H1 (cell line): ENCODE measurements at regions not wholly inside any gene's neighbourhood (a gene's known extent, or its start where the extent isn't known, plus 50 kb on each side); places are given as distances from the start of the nearest gene placed in this dataset.
A peak's percentile ranks its signal among the peaks of the same experiment; 100 is the strongest.

Source experiments
- CTCF ChIA-PET: fragments of 300-600 bp; sonication (Branson Sonifier 250); formaldehyde crosslinking; loops from one replicate; lab custom pipeline; 2021; ENCODE audit not compliant: partially characterized antibody; lab: Charles Lee
- POLR2A ChIA-PET: fragments of 300-600 bp; sonication (Branson Sonifier 250); formaldehyde crosslinking; loops from one replicate; lab custom pipeline; 2021; ENCODE audit warnings: inconsistent platforms; ENCODE audit not compliant: partially characterized antibody; lab: Charles Lee
- DNase-seq, 2 experiments: peaks; one replicate each; pipeline versions ENCODE4 v3.0.0 to v3.0.0-alpha.2; 2010 to 2022; ENCODE audit warnings: low spot score in 2 of 2, low read depth in 1 of 2, mixed read lengths in 1 of 2
- FAIRE-seq: peaks from 2 replicates; lab custom pipeline; 2011; peaks lifted over from hg19 to GRCh38; lab: Jason Lieb, UNC
- H2AFZ ChIP-seq: 2 replicates; pipeline ENCODE4 v1.8.1; 2012; ENCODE audit warnings: low read length, inconsistent platforms
- H2AK5ac ChIP-seq: 2 replicates; pipeline ENCODE4 v1.6.1; 2013; ENCODE audit warnings: low read depth, low read length
- H2BK120ac ChIP-seq: replicated peaks from 2 replicates; pipeline ENCODE3; 2013; ENCODE audit warnings: low read depth, low read length, inconsistent platforms
- H2BK12ac ChIP-seq: 2 replicates; pipeline ENCODE4 v1.6.1; 2013; ENCODE audit warnings: low read depth, low read length
- H2BK15ac ChIP-seq: 2 replicates; pipeline ENCODE4 v1.6.1; 2013; ENCODE audit warnings: low read length
- H2BK20ac ChIP-seq: 2 replicates; pipeline ENCODE4 v1.6.1; 2013; ENCODE audit warnings: low read length
- H2BK5ac ChIP-seq: 2 replicates; pipeline ENCODE4 v1.6.1; 2013; ENCODE audit warnings: low read depth, low read length
- H3K14ac ChIP-seq: 2 replicates; pipeline ENCODE4 v1.6.1; 2013; ENCODE audit warnings: inconsistent platforms; ENCODE audit not compliant: insufficient read length
- H3K18ac ChIP-seq: 2 replicates; pipeline ENCODE4 v1.6.1; 2013; ENCODE audit warnings: low read length; ENCODE audit errors: extremely low read depth
- H3K23ac ChIP-seq: 2 replicates; pipeline ENCODE4 v1.6.1; 2013; ENCODE audit warnings: inconsistent platforms; ENCODE audit not compliant: insufficient read length
- H3K23me2 ChIP-seq: 2 replicates; pipeline ENCODE4 v1.6.1; 2013; ENCODE audit warnings: low read depth, low read length
- H3K27ac ChIP-seq: 2 replicates; pipeline ENCODE4 v1.6.1; 2011; ENCODE audit warnings: low read depth, low read length, inconsistent platforms
- H3K27me3 ChIP-seq, 4 experiments: replicated peaks in 1 of 4; 1 replicate in 1 of 4; 2 replicates in 3 of 4; pipeline versions ENCODE4 v1.6.1 to v1.8.1; 2011 to 2013; ENCODE audit warnings: low read length in 3 of 4, mild to moderate bottlenecking in 3 of 4, inconsistent platforms in 2 of 4, mixed read lengths in 2 of 4, moderate library complexity in 1 of 4; ENCODE audit not compliant: control insufficient read depth in 3 of 4, insufficient read depth in 3 of 4; ENCODE audit errors: extremely low read depth in 1 of 4
- H3K36me3 ChIP-seq, 4 experiments: 2 replicates each; pipeline versions ENCODE4 v1.6.1 to v1.8.1; 2011 to 2013; ENCODE audit warnings: mild to moderate bottlenecking in 4 of 4, low read length in 3 of 4, moderate library complexity in 2 of 4, control low read depth in 1 of 4, inconsistent platforms in 1 of 4; ENCODE audit not compliant: insufficient read depth in 4 of 4, control insufficient read depth in 2 of 4
- H3K4ac ChIP-seq: replicated peaks from 2 replicates; pipeline ENCODE3; 2013; ENCODE audit warnings: low read length, low read depth, mixed read lengths, inconsistent platforms; ENCODE audit not compliant: insufficient read length
- H3K4me1 ChIP-seq, 4 experiments: replicated peaks in 1 of 4; 1 replicate in 1 of 4; 2 replicates in 3 of 4; pipeline versions ENCODE4 v1.6.1 to v1.8.1; 2011 to 2013; ENCODE audit warnings: low read length in 3 of 4, inconsistent platforms in 2 of 4, mixed read lengths in 1 of 4; ENCODE audit not compliant: insufficient read depth in 4 of 4, control insufficient read depth in 3 of 4
- H3K4me2 ChIP-seq, 2 experiments: 2 replicates each; pipeline versions ENCODE4 v1.6.1 to v1.8.1; 2011 to 2013; ENCODE audit warnings: low read depth in 2 of 2, low read length in 2 of 2, control low read depth in 1 of 2, inconsistent platforms in 1 of 2, mild to moderate bottlenecking in 1 of 2; ENCODE audit not compliant: insufficient read depth in 1 of 2
- H3K4me3 ChIP-seq, 4 experiments: fragments of 200-600, 300-600 bp in 1 of 4; sonication (generic), shearing (Covaris generic), sonication (Bioruptor Twin) in 1 of 4; 2 replicates each; pipeline versions ENCODE4 v1.5.1 to v1.8.1; 2011 to 2016; ENCODE audit warnings: low read length in 4 of 4, low read depth in 3 of 4, control low read depth in 2 of 4, inconsistent platforms in 2 of 4, mild to moderate bottlenecking in 2 of 4, mixed read lengths in 1 of 4, moderate library complexity in 1 of 4; ENCODE audit not compliant: insufficient read depth in 2 of 4; ENCODE audit errors: extremely low read depth in 1 of 4
- H3K56ac ChIP-seq: replicated peaks from 2 replicates; pipeline ENCODE3; 2013; ENCODE audit warnings: low read depth, mild to moderate bottlenecking, mixed read lengths, low read length, inconsistent platforms; ENCODE audit not compliant: insufficient read length
- H3K79me1 ChIP-seq: 2 replicates; pipeline ENCODE4 v1.6.1; 2013; ENCODE audit warnings: low read depth, low read length, control low read depth
- H3K79me2 ChIP-seq, 2 experiments: 2 replicates each; pipeline versions ENCODE4 v1.6.1 to v1.8.1; 2012 to 2013; ENCODE audit warnings: low read length in 2 of 2, mild to moderate bottlenecking in 2 of 2, inconsistent platforms in 1 of 2; ENCODE audit not compliant: insufficient read depth in 2 of 2, control insufficient read depth in 1 of 2
- H3K9ac ChIP-seq, 4 experiments: replicated peaks in 1 of 4; 1 replicate in 1 of 4; 2 replicates in 3 of 4; pipeline versions ENCODE4 v1.6.1 to v1.8.1; 2011 to 2013; ENCODE audit warnings: low read depth in 3 of 4, low read length in 3 of 4, control low read depth in 2 of 4, mild to moderate bottlenecking in 2 of 4, moderate library complexity in 2 of 4, inconsistent platforms in 1 of 4; ENCODE audit errors: extremely low read depth in 1 of 4
- H3K9me3 ChIP-seq, 2 experiments: 2 replicates each; pipeline versions ENCODE4 v1.6.1 to v1.8.1; 2012 to 2013; ENCODE audit warnings: mild to moderate bottlenecking in 2 of 2, moderate library complexity in 2 of 2, control low read depth in 1 of 2, inconsistent platforms in 1 of 2, low read depth in 1 of 2, low read length in 1 of 2, mixed read lengths in 1 of 2; ENCODE audit not compliant: insufficient read depth in 2 of 2
- H4K20me1 ChIP-seq, 2 experiments: replicated peaks in 1 of 2; 2 replicates each; pipeline versions ENCODE3 to v1.8.1; 2011 to 2013; ENCODE audit warnings: inconsistent platforms in 2 of 2, low read length in 2 of 2, mild to moderate bottlenecking in 1 of 2; ENCODE audit not compliant: insufficient read depth in 2 of 2, control insufficient read depth in 1 of 2
- H4K5ac ChIP-seq: 2 replicates; pipeline ENCODE4 v1.6.1; 2013; ENCODE audit warnings: low read length, low read depth, mixed read lengths, inconsistent platforms; ENCODE audit not compliant: insufficient read length
- H4K8ac ChIP-seq: 2 replicates; pipeline ENCODE4 v1.8.0; 2013; ENCODE audit warnings: mild to moderate bottlenecking, moderate library complexity, low read length, inconsistent platforms; ENCODE audit not compliant: insufficient read depth; ENCODE audit errors: extremely low read depth
- H4K91ac ChIP-seq: replicated peaks from 2 replicates; pipeline ENCODE3; 2013; ENCODE audit warnings: low read length, mixed read lengths, inconsistent platforms; ENCODE audit not compliant: insufficient read length
- RAD21 ChIP-seq, 2 experiments: IDR thresholded peaks in 1 of 2; conservative IDR thresholded peaks in 1 of 2; 2 replicates each; pipeline ENCODE4 v1.6.1; 2011; ENCODE audit warnings: low read depth in 2 of 2, low read length in 2 of 2, improper control_type of control experiment in 1 of 2, inconsistent platforms in 1 of 2, mild to moderate bottlenecking in 1 of 2, moderate library complexity in 1 of 2
- WGBS, 2 experiments: shearing (Covaris generic) in 1 of 2; methylation state at CpG; one replicate each; pipeline versions ENCODE4 v1.1.6 to v1.1.7; 2013 to 2015; ENCODE audit warnings: low lambda C conversion rate in 2 of 2, mixed read lengths in 2 of 2, inconsistent platforms in 1 of 2, low coverage in 1 of 2, missing lambda C conversion rate in 1 of 2; ENCODE audit not compliant: insufficient replicate concordance in 2 of 2, insufficient coverage in 1 of 2, insufficient read length in 1 of 2; ENCODE audit errors: extremely low coverage in 1 of 2, missing lambda C conversion rate in 1 of 2; 5-methylcytosine and 5-hydroxymethylcytosine counted together
- TF ChIP-seq, protein P1 (sequence below), 3 experiments: IDR thresholded peaks; 1 replicate in 2 of 3; 2 replicates in 1 of 3; pipeline versions ENCODE4 v1.5.1 to v1.6.1; 2011; ENCODE audit warnings: low read length in 3 of 3, mild to moderate bottlenecking in 3 of 3, inconsistent platforms in 2 of 3, low read depth in 1 of 3, moderate library complexity in 1 of 3; ENCODE audit not compliant: insufficient read depth in 1 of 3; ENCODE audit errors: control extremely low read depth in 1 of 3

DNA sequence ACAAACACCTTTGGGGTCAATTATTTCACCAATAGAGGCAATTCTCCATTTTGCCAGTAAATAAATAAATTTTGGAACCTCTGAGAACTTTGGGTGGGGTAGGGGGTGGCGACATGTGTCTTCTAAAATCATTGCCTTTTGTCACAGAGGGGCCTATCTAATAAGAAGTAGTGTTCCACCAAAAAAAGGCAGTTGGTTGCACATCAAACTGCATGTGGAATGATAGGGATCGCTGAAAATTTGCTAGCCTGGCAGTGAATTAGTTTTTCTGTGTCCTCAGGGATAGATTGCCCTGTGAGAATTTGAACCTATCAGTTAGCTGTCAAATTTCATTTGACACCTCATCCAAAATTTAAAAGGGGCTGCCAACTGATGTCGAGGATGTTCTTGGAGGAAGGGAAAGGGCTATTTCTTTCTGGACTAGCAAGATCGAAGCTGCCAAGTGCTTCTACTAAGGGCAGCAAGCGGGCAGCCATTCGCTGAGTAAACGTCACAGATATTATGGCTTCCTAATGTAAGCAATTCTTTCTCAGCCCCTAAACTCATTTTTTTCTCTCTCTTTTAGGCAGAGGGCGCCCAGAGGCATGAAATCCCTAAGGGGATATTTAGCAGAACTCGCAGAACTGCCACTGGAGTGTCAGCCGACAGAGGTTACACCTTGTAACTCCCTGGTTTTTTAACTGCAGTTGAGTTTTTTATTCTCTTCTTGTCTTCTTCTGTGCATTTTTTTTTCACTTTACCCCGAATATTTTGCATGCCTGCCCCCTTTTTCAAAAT lies 2208.1 kb upstream of the WWC1 start:
- no peak overlapping the region for H3K4me2 ChIP-seq
- no peak overlapping the region for H3K14ac ChIP-seq
- DNase-seq: no peak

More for the DNA sequence above, 2208.1 kb upstream of the WWC1 start:
- Histone ChIP-seq H3K4me1 (peaks cover 0 to 7% (median 5%) of the 10 kb centered on the region in 4 experiments; a peak in 2 of 7 replicates), H3K36me3 (no peaks in the 10 kb centered on the region), H3K27ac (no peak overlapping the region), H4K91ac (no peak overlapping the region), H2AFZ (no peak overlapping the region), H3K79me2 (no peaks in the 10 kb centered on the region), H3K9me3 (no peaks in the 10 kb centered on the region), H2BK20ac (no peak overlapping the region), H3K23ac (no peak overlapping the region), H3K23me2 (no peaks in the 10 kb centered on the region), H3K4ac (no peak overlapping the region), H2BK15ac (no peak overlapping the region), H3K4me3 (no peak overlapping the region), H3K9ac (no peak overlapping the region), H3K79me1 (no peaks in the 10 kb centered on the region), H4K8ac (no peak overlapping the region), H2AK5ac (no peak overlapping the region), H3K27me3 (peaks cover 0 to 2% (median 0%) of the 10 kb centered on the region in 4 experiments; a peak in 1 of 7 replicates), H3K56ac (no peak overlapping the region), H4K20me1 (no peaks in the 10 kb centered on the region), H2BK12ac (0 out of 2 replicates have a peak overlapping the region, but pooled peaks have one; percentile 40), H2BK5ac (no peak overlapping the region), H4K5ac (no peak overlapping the region), H3K18ac (no peak overlapping the region), H2BK120ac (no peak overlapping the region)
- 74% methylated on average over 11 of the region's 11 CpGs; no CpG with 5 or more reads in 1 of the 2 experiments for WGBS, 2 experiments
- ChIA-PET POLR2A (interaction anchor here (0.6 to 2.1 kb wide), 2 partner anchors 9 to 149 kb away, joined by 3 to 9 read pairs; no protein-coding TSS in a partner anchor), CTCF (interaction anchor here (0.6 to 1.5 kb wide), 2 partner anchors 63 to 623 kb away, joined by 3 read pairs; no protein-coding TSS in a partner anchor)
- FAIRE-seq: no peak
- TF ChIP-seq, protein P1, sequence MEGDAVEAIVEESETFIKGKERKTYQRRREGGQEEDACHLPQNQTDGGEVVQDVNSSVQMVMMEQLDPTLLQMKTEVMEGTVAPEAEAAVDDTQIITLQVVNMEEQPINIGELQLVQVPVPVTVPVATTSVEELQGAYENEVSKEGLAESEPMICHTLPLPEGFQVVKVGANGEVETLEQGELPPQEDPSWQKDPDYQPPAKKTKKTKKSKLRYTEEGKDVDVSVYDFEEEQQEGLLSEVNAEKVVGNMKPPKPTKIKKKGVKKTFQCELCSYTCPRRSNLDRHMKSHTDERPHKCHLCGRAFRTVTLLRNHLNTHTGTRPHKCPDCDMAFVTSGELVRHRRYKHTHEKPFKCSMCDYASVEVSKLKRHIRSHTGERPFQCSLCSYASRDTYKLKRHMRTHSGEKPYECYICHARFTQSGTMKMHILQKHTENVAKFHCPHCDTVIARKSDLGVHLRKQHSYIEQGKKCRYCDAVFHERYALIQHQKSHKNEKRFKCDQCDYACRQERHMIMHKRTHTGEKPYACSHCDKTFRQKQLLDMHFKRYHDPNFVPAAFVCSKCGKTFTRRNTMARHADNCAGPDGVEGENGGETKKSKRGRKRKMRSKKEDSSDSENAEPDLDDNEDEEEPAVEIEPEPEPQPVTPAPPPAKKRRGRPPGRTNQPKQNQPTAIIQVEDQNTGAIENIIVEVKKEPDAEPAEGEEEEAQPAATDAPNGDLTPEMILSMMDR (IDR thresholded peaks at IDR 0.05; ENCODE audit: control extremely low read depth in 1 of 3, insufficient read depth in 1 of 3, low read depth in 1 of 3, low read length in 3 of 3): no peak; a peak in 1 of 4 replicates
- peak; percentile 53 for TF ChIP-seq RAD21 (IDR thresholded peaks at IDR 0.05 in 1 of 2, conservative IDR thresholded peaks at IDR 0.05 in 1 of 2; ENCODE audit: low read depth in 2 of 2, low read length in 2 of 2)
